A549 (cell line): ENCODE measurements at regions not wholly inside any gene's neighbourhood (a gene's known extent, or its start where the extent isn't known, plus 50 kb on each side); places are given as distances from the start of the nearest gene placed in this dataset.
A peak's percentile ranks its signal among the peaks of the same experiment; 100 is the strongest.

Experiments
- ATAC-seq, 2 experiments: fragments of 200-7000 bp in 1 of 2; fragments of >200 bp in 1 of 2; cut with Nextera tagmentation in 1 of 2; cut with Tn5 transposase in 1 of 2; 3 replicates each; pipeline versions ENCODE4 v1.8.0 to v1.9.1; 2018 to 2020; ENCODE audit warnings: mild to moderate bottlenecking in 1 of 2, moderate library complexity in 1 of 2
- CTCF ChIA-PET: fragments of 300-600 bp; sonication (Branson Sonifier 250); formaldehyde crosslinking; extraction: SDS; loops from one replicate; lab custom pipeline; 2021; ENCODE audit warnings: antibody characterized with exemption, inconsistent platforms; lab: Yijun Ruan, JAX
- POLR2A ChIA-PET: fragments of 350-600 bp; formaldehyde crosslinking; extraction: SDS; loops from one replicate; lab custom pipeline; 2021; ENCODE audit warnings: antibody characterized with exemption, inconsistent platforms; lab: Yijun Ruan, JAX
- DNase-seq, 2 experiments: peaks; one replicate each; pipeline versions ENCODE4 v3.0.0 to v3.0.0-alpha.2; 2011 to 2016; ENCODE audit warnings: low read depth in 1 of 2, low spot score in 1 of 2
- FAIRE-seq: peaks from 2 replicates; lab custom pipeline; 2011; peaks lifted over from hg19 to GRCh38; lab: Jason Lieb, UNC
- H3K27ac ChIP-seq, 2 experiments: fragments of >200 bp; sonication (Bioruptor Twin); formaldehyde crosslinking; 3 replicates each; pipeline ENCODE4 v1.5.1; 2016 to 2017
- H3K4me1 ChIP-seq: fragments of >200 bp; sonication (Bioruptor Twin); formaldehyde crosslinking; 3 replicates; pipeline ENCODE4 v1.6.1; 2016
- H3K4me2 ChIP-seq: fragments of >200 bp; sonication (Bioruptor Twin); formaldehyde crosslinking; 3 replicates; pipeline ENCODE4 v1.6.1; 2016
- H3K4me3 ChIP-seq: fragments of >200 bp; sonication (Bioruptor Twin); formaldehyde crosslinking; 3 replicates; pipeline ENCODE4 v1.5.1; 2016
- H3K9me3 ChIP-seq: fragments of >200 bp; sonication (Bioruptor Twin); formaldehyde crosslinking; 3 replicates; pipeline ENCODE4 v1.6.1; 2016
- CBX8 ChIP-seq: fragments of 200-600 bp; sonication (generic); IDR thresholded peaks from 2 replicates; pipeline ENCODE4 v1.6.1; 2016
- CEBPB ChIP-seq, 2 experiments: fragments of >200 bp in 1 of 2; sonication (Bioruptor Twin) in 1 of 2; formaldehyde crosslinking in 1 of 2; IDR thresholded peaks; 2 replicates each; pipeline ENCODE4 v1.6.1; 2012 to 2016
- CHD2 ChIP-seq: fragments of 150-350 bp; IDR thresholded peaks from 2 replicates; pipeline ENCODE4 v1.6.1; 2014; ENCODE audit warnings: low read length; ENCODE audit not compliant: partially characterized antibody
- EHMT2 ChIP-seq: fragments of 200-600 bp; sonication (generic); IDR thresholded peaks from 2 replicates; pipeline ENCODE4 v1.6.1; 2016; ENCODE audit warnings: antibody characterized with exemption, low read depth, mild to moderate bottlenecking, moderate library complexity
- EP300 ChIP-seq, 2 experiments: fragments of >200 bp; sonication (Bioruptor Twin); formaldehyde crosslinking; IDR thresholded peaks; 2 replicates in 1 of 2; 3 replicates in 1 of 2; pipeline ENCODE4 v1.6.1; 2016 to 2017
- FOSB ChIP-seq: fragments of 250-450 bp; sonication (Bioruptor Pico); IDR thresholded peaks from 2 replicates; pipeline ENCODE4 v1.5.0; 2020; ENCODE audit warnings: mild to moderate bottlenecking, moderate library complexity
- FOSL2 ChIP-seq, 2 experiments: fragments of 450-650 bp in 1 of 2; fragments of >200 bp in 1 of 2; sonication (Bioruptor Twin) in 1 of 2; formaldehyde crosslinking; IDR thresholded peaks; 2 replicates each; pipeline versions ENCODE4 v1.5.0 to v1.6.1; 2016 to 2020; ENCODE audit warnings: mild to moderate bottlenecking in 1 of 2, moderate library complexity in 1 of 2
- HDAC2 ChIP-seq: fragments of 200-600 bp; sonication (generic); IDR thresholded peaks from 2 replicates; pipeline ENCODE4 v1.6.1; 2016
- HOXB5 ChIP-seq: fragments of 250-450 bp; sonication (Bioruptor Pico); IDR thresholded peaks from 2 replicates; pipeline ENCODE4 v1.5.0; 2020; ENCODE audit warnings: mild to moderate bottlenecking, moderate library complexity
- JUN ChIP-seq, 2 experiments: fragments of >200 bp; sonication (Bioruptor Twin); formaldehyde crosslinking; IDR thresholded peaks; 2 replicates in 1 of 2; 3 replicates in 1 of 2; pipeline ENCODE4 v1.6.1; 2016 to 2017
- KDM1A ChIP-seq: fragments of 200-600 bp; sonication (generic); IDR thresholded peaks from 2 replicates; pipeline ENCODE4 v1.6.1; 2016; ENCODE audit warnings: low read depth, mild to moderate bottlenecking
- MAZ ChIP-seq: fragments of 150-350 bp; IDR thresholded peaks from 2 replicates; pipeline ENCODE4 v1.6.1; 2014; ENCODE audit warnings: antibody characterized with exemption, low read depth, low read length, borderline replicate concordance
- MYC ChIP-seq: IDR thresholded peaks from 2 replicates; pipeline ENCODE4 v1.6.1; 2012; ENCODE audit warnings: mild to moderate bottlenecking, inconsistent platforms, low read length, improper control_type of control experiment, borderline replicate concordance
- POLR2A ChIP-seq: IDR thresholded peaks from 2 replicates; pipeline ENCODE4 v1.6.1; 2012; ENCODE audit warnings: mild to moderate bottlenecking, low read length
- POLR2AphosphoS2 ChIP-seq: conservative IDR thresholded peaks from 2 replicates; pipeline ENCODE4 v1.6.1; 2012; ENCODE audit warnings: low read length, improper control_type of control experiment, inconsistent platforms
- RCOR1 ChIP-seq: fragments of 150-350 bp; IDR thresholded peaks from 2 replicates; pipeline ENCODE4 v1.6.1; 2014; ENCODE audit warnings: antibody characterized with exemption, low read length, low read depth
- SREBF2 ChIP-seq: fragments of 450-650 bp; IDR thresholded peaks from 2 replicates; pipeline ENCODE4 v1.6.1; 2014; ENCODE audit warnings: mild to moderate bottlenecking, moderate library complexity
- TFCP2L1 ChIP-seq: fragments of 250-450 bp; sonication (Bioruptor Pico); IDR thresholded peaks from 2 replicates; pipeline ENCODE4 v1.5.0; 2021; ENCODE audit warnings: mild to moderate bottlenecking
- ZFP36 ChIP-seq: fragments of 450-650 bp; IDR thresholded peaks from 2 replicates; pipeline ENCODE4 v1.6.1; 2014; ENCODE audit warnings: borderline replicate concordance; ENCODE audit not compliant: partially characterized antibody
- ZNF302 ChIP-seq: fragments of 250-450 bp; sonication (Bioruptor Pico); IDR thresholded peaks from 2 replicates; pipeline ENCODE4 v1.9.0; 2021; ENCODE audit warnings: inconsistent platforms, mild to moderate bottlenecking, moderate library complexity
- WGBS: methylation state at CpG from one replicate; pipeline ENCODE4 v1.1.6; 2017; ENCODE audit errors: missing lambda C conversion rate; 5-methylcytosine and 5-hydroxymethylcytosine counted together
- TF ChIP-seq, protein P1 (sequence below): fragments of 250-450 bp; sonication (Bioruptor Pico); IDR thresholded peaks from 2 replicates; pipeline ENCODE4 v1.5.0; 2020; ENCODE audit warnings: low read depth, mild to moderate bottlenecking, moderate library complexity
- TF ChIP-seq, protein P2 (sequence below): IDR thresholded peaks from 2 replicates; pipeline ENCODE4 v1.6.1; 2012
- TF ChIP-seq, protein P3 (sequence below): fragments of 150-350 bp; IDR thresholded peaks from 2 replicates; pipeline ENCODE4 v1.6.1; 2014; ENCODE audit warnings: low read depth, mild to moderate bottlenecking, low read length
- TF ChIP-seq, protein P4 (sequence below): fragments of >200 bp; sonication (Bioruptor Twin); formaldehyde crosslinking; IDR thresholded peaks from 2 replicates; pipeline ENCODE4 v1.6.1; 2016
- TF ChIP-seq, protein P5 (sequence below): IDR thresholded peaks from 2 replicates; pipeline ENCODE4 v1.6.1; 2012; ENCODE audit warnings: low read depth, borderline replicate concordance

DNA sequence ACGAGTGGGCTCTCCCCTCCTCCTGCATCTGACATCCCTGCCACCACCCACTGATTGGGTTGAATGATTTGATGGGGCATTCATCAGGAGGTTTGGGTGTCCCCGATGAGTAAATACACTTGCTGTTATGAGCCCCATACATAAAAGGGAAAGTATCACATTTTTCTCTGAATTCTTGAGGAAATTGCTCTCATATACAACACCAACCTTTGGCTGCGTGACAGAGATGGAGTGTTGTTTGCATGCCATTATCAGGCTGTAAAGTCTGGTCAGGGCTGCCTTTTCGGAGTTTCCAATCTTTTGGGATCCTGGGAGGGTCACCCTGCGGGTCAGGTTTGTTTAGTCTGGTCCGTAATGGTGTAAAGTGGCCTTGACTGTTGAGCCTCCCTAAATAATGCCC is 227.9 kb upstream of the SPRED2 start:
- TF ChIP-seq MAZ (no peak), EP300 (IDR thresholded peaks at IDR 0.05) (no peak), TFCP2L1 (CRISPR knock-in tag) (no peak), CEBPB (IDR thresholded peaks at IDR 0.05) (no peak), CBX8 (no peak), SREBF2 (no peak), ZFP36 (no peak)
- TF ChIP-seq, protein P1, sequence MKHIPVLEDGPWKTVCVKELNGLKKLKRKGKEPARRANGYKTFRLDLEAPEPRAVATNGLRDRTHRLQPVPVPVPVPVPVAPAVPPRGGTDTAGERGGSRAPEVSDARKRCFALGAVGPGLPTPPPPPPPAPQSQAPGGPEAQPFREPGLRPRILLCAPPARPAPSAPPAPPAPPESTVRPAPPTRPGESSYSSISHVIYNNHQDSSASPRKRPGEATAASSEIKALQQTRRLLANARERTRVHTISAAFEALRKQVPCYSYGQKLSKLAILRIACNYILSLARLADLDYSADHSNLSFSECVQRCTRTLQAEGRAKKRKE (CRISPR knock-in tag): no peak
- TF ChIP-seq, protein P2, sequence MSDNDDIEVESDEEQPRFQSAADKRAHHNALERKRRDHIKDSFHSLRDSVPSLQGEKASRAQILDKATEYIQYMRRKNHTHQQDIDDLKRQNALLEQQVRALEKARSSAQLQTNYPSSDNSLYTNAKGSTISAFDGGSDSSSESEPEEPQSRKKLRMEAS: no peak
- Histone ChIP-seq H3K9me3 (no peaks in the 10 kb centered on the region), H3K4me3 (no peak overlapping the region), H3K4me2 (no peak overlapping the region), H3K4me1 (no peaks in the 10 kb centered on the region), H3K27ac (no peak overlapping the region)
- DNase-seq (no peak), ATAC-seq (no peak), FAIRE-seq (no peak)
- ChIA-PET POLR2A (no interaction called here), CTCF (no interaction called here)
- WGBS: 40% methylated on average over 6 of the region's 6 CpGs

DNA sequence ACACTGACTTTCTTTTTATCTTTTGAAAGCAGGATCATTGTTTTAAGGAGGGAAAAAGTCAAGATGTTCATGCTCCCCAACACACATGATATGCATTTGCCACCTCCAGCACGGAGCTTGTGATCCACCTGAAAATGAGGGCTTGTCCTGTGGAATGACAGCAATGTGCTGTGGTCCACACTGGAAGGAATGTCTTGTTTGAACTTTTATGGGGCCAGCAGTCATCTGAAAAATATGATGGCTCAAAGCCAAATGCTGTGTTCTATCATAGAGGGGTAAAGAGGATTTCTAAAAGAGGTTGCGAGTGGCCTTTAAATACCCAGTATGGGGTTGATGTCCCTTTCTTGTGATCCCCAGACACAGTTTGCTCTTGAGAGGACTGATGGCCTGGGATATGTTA is 226.5 kb upstream of the SPRED2 start:
- no peaks in the 10 kb centered on the region for H3K9me3 ChIP-seq
- H3K27ac ChIP-seq: no peak overlapping the region
- ATAC-seq (peak in 1 of 2 experiments; percentile 29; a peak in 2 of 6 replicates), DNase-seq (no peak), FAIRE-seq (no peak)
- 54% methylated on average over 2 of the region's 2 CpGs for WGBS
- CTCF ChIA-PET: interaction anchor here (1.3 kb wide), 1 partner anchor 19 kb away, joined by 3 read pairs; no protein-coding TSS in a partner anchor
- POLR2A ChIA-PET: no interaction called here
- TF ChIP-seq, protein P3, sequence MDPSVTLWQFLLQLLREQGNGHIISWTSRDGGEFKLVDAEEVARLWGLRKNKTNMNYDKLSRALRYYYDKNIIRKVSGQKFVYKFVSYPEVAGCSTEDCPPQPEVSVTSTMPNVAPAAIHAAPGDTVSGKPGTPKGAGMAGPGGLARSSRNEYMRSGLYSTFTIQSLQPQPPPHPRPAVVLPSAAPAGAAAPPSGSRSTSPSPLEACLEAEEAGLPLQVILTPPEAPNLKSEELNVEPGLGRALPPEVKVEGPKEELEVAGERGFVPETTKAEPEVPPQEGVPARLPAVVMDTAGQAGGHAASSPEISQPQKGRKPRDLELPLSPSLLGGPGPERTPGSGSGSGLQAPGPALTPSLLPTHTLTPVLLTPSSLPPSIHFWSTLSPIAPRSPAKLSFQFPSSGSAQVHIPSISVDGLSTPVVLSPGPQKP: no peak
- TF ChIP-seq CHD2 (no peak), HDAC2 (no peak), FOSL2 (IDR thresholded peaks at IDR 0.05) (no peak), FOSL2 (CRISPR knock-in tag; IDR thresholded peaks at IDR 0.05) (no peak), MYC (no peak), EHMT2 (no peak), KDM1A (no peak), HOXB5 (CRISPR knock-in tag) (no peak), FOSB (CRISPR knock-in tag) (no peak), POLR2AphosphoS2 (no peak), ZNF302 (no peak), JUN (IDR thresholded peaks at IDR 0.05) (no peak), RCOR1 (no peak), ZFP36 (no peak), POLR2A (no peak), MAZ (no peak)
- TF ChIP-seq, protein P4, sequence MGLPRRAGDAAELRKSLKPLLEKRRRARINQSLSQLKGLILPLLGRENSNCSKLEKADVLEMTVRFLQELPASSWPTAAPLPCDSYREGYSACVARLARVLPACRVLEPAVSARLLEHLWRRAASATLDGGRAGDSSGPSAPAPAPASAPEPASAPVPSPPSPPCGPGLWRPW: no peak
- TF ChIP-seq, protein P5, sequence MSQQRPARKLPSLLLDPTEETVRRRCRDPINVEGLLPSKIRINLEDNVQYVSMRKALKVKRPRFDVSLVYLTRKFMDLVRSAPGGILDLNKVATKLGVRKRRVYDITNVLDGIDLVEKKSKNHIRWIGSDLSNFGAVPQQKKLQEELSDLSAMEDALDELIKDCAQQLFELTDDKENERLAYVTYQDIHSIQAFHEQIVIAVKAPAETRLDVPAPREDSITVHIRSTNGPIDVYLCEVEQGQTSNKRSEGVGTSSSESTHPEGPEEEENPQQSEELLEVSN: no peak
- no peaks in the 10 kb centered on the region for H3K4me1 ChIP-seq
- no peak overlapping the region for H3K4me3 ChIP-seq
- H3K4me2 ChIP-seq: no peak overlapping the region
